ENCODE measurements at regions not wholly inside any gene's neighbourhood (a gene's known extent, or its start where the extent isn't known, plus 50 kb on each side); places are given as distances from the start of the nearest gene placed in this dataset.
"Not testable (repeated sequence)": the region's sequence is repeated elsewhere in the genome, so short reads cannot be mapped to it uniquely, and the experiment has no call there.

DNA sequence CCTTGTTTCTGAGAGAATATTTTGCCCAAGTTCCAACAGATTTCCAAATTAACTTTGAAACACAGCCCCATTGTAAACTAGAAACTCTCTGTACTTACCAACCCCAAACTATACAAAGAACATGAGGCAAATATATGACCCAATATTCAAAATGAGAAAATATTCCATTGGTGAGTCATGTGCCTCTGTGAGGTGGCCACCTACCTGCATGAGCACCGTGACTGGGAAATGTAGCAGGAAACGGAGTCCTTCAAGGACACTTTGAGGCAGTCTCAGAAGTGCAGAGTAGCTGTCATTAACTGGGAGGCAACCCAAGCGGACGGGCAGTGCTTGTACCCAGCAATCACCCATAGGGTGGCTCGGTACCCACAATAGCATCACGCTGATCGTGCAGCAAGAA, 335.5 kb upstream of the NOX3 start:
- no peak for DNase-seq

- DNase-seq = no peak
Observed at GRCh38 chr6:155787168-155787567, 331.5 kb upstream of the NOX3 start.

- no peak for DNase-seq
Observed at GRCh38 chr6:155786528-155786927, 330.9 kb upstream of the NOX3 start.

GRCh38 chr6:155782739-155783459, 327.3 kb upstream of the NOX3 start:
- DNase-seq = no peak

DNA sequence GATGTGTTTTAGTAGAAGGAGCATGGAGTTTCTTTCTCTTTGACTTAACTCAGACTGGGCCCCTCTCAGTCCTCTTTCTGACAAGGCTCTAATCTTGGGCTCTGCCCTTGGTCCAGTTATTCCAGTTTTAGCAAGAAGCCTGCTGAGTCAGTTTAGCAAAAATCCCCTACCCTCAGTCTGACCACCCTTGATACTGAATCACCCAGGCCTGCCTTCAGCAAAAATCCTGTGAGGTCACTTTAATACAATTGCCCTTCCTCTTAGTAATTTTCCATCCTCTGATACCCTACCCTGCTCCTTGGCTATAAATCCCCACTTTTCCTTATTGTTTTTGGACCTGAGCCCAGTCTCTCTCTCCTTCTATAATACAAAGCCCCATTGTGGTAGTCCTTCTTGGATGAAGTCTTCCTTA, 326.7 kb upstream of the NOX3 start:
- no peak for DNase-seq

- no peak for DNase-seq
Observed at GRCh38 chr6:155779456-155779855, 323.8 kb upstream of the NOX3 start.

DNA sequence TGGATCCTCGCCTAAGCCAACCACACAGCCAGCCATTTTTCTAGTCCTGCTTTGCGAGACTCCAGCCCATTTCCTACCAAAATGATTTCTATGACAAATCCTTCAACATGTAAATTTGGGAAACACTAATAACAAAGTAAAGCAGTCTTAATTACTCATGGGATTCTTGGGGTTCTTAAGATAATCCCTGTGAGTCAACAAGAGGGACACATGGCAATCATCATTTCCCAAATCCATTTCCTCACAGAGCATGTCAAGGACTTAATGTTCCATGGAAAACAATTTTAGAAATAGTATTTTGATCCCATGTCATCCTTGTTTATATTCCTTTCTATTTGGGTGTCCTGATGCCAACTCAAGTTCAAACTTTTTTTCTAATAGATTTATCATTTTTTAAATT, 322.7 kb upstream of the NOX3 start:
- DNase-seq = no peak

DNA sequence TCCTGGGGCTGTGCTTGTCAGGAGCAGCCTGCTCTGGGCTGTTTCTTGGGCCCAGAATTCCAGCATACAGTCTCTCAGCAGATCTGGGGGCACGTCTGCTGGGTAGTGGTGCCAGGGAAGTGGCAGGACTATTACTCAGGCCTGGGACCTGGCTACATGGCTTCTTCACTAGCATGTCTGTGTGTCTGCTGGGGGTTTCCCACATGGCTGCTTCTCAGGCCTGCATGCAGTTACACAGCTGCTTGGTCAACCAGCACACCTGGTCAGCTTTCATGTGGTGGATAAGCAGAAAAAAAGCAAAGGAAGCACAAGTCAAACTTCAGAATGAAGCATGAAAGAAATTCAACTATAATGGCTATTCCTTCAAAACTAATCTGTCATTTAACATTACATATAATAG, 316.2 kb upstream of the NOX3 start:
- DNase-seq = no peak

- no peak for DNase-seq
Observed at GRCh38 chr6:155770856-155771255, 315.2 kb upstream of the NOX3 start.

DNA sequence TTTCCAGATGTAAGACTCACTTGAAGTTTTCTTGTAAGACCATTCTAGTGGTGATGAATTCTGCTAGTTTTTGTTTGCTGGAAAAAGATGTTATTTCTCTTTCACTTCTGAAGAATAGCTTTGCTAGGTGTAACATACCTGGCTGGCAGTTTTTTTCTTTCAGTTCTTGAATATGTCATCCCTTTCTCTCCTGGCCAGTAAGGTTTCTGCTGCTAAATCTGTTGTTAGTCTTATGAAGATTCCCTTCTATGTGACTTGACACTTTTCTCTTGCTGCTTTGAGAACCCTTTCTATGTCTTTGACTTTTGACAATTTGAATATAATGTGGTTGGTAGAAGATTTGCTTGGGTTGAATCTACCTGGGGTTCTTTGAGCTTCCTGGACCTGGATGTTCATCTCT, 314.7 kb upstream of the NOX3 start:
- DNase-seq = no peak

GRCh38 chr6:155765275-155766194, 309.9 kb upstream of the NOX3 start:
- DNase-seq = no peak

DNA sequence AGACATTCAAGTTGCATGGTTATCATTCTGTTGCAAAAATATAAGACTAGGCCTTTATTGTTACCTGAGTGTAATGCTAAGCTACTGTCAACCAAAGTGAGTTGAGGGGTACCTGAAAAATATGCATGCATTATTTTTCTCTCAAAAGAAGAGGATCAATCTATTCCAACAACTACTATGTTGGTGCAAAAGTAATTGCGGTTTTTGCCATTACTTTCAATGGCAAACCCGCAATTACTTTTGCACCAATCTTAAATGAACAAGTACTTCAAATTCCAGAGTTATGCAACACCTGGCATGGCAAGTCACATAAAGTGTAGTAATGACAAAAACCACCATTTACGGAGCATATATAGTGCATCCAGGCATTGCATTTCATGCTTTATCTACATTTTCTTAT, 307.0 kb upstream of the NOX3 start:
- DNase-seq = no peak

DNA sequence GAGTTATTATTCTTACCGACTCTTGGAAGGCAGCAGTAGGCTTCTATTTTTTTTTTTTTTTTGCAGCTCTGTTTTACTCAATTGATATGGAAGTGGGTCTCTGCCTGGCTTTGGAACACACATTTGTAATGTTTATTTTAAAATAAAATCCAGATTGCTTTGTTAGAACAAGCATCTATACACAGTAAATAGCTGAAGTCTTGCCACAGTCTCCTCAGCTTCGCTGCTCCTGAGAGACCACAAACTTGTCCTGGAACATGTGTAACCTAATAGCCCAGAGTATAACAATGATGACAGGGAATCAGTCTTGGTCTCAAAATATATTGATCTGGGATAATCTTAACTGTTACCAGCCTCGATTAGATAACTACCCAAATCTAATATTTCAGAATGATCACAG, 299.8 kb upstream of the NOX3 start:
- no peak for DNase-seq

DNA sequence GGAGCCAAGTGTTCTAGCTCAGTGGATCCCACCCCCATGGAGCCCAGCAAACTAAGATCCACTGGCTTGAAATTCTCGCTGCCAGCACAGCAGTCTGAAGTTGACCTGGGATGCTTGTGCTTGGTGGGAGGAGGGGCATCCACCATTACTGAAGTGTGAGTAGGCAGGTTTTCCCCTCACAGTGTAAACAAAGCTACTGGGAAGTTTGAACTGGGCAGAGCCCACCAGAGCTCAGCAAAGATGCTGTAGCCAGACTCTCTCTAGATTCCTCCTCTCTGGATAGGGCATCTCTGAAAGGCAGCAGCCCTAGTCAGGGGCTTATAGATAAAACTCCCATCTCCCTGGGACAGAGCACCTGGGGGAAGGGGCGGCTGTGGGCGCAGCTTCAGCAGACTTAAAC, 293.1 kb upstream of the NOX3 start:
- not testable (repeated sequence) for DNase-seq

DNA sequence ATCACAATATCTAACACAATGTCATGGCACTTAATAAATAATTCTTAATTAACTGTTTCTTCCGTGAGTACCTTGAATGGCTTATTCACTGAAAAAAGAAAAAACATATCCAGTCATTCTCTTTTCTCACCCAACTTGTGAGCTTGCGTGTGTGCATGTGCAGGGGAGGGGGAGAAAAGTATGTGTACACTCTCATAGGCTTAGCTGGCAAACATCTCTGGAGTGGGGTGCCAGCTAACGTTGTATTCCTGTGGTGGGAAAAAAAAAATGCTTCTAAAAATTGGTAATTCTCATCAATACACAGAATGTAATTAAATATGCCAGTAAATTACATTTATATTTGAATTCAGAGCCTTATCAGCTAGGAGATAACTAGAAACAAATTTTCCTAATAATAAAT, 291.9 kb upstream of the NOX3 start:
- no peak for DNase-seq

- no peak for DNase-seq
Observed at GRCh38 chr6:155740781-155741399, 285.3 kb upstream of the NOX3 start.

DNA sequence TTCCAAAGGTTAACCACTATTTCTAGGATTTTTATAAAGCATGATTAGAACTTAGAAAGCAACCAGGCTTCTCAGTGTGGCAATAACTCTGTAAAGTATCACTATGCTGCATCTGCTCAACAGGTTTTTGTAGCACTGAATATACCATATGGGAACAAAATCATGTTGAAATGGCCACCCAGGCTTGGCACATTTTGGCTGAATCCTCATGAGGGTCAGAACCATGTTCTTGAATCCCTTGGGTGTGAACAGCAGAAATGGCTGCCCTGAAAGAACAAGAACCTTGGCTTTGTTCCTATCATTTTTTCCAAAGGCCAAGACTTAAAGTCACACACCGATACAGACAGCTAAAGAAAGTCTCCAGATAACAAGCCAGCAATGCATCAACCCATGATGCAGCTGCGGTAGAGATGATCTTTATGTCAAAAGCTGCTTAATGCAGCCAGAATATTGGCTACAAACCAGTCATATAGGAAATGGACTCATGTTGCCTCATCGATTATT, 283.0 kb upstream of the NOX3 start:
- DNase-seq = no peak

DNA sequence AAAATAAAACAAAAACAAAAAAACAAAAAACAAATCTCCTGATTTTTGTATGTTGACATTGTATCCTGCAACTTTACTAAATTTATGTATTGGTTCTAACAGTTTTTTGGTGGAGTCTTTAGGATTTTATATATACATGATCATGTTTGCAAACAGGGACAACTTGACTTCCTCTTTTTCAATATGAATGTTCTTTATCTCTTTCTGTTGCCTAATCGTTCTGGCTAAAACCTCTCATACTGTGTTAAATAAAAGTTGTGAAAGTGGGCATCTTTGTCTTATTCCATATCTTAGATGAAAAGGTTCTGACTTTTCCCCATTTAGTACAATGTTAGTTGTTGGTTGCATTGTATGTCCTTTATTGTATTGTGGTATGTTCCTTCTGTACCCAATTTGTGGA, 261.7 kb upstream of the NOX3 start:
- DNase-seq = no peak

DNA sequence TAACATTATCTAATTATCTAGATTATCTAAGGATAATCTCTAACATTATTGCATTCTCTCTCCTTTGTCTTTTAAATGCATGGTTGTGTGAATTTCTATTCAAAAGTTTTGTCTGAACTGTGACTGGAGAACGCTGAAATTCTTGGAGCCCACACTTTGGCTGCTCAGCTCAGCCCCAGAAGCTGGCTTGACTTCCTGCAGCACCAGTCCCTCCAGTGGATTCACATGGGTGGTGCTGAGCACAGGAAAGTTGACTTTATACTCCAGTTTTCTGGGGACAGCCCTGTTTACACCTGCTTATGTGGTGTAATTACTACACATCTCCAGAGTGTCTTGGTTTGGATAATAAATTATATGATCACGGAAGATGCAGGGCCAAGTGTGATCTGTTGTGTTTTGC, 255.1 kb upstream of the NOX3 start:
- DNase-seq = no peak

DNA sequence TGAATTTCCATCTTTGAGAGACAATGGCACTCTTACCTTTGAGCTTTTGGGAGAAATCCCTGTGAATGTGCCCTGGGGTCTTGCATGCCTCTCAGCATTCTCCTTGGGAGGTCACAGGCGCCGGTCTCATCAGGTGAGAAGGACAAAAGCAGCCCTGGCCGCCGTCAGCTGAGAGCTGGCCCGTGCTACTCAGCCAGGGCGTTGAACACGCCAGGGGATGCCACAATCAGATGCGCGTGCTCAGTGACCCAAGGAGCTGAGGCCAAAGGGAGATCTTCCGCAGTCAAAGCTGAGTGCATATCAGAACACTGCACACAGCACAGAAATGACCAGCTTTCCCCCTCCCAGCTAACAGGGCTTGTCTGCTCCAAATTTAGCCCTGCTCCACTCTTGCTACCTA, 253.6 kb upstream of the NOX3 start:
- no peak for DNase-seq

- no peak for DNase-seq
Observed at GRCh38 chr6:155708100-155708499, 252.5 kb upstream of the NOX3 start.

GRCh38 chr6:155706806-155707205, 251.2 kb upstream of the NOX3 start:
- DNase-seq = no peak

GRCh38 chr6:155706341-155706740, 250.7 kb upstream of the NOX3 start:
- no peak for DNase-seq

DNA sequence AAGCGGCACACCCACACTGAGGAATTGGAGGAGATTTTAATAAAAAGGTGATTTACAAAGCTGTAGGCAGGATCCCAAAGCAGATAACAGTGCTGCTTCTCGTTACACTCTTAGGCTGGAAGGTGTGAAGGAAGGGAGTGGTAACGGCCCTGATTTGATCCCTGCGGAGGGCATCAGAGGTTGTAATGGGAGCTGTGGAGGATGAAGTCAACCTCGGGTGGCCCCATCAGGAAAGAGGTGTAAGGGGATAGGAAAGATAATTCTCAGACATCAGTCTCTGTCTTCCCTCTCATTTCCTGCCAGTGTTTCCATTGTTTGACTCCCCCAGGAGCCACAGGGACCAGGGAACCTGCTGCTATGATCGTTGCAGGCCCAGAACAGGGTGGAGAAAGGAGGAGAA, 245.7 kb upstream of the NOX3 start:
- DNase-seq = no peak

Measured in SIG-M5 (cell line).